Left ventricle myocardium inferior (tissue), 1 donor: ENCODE measurements at regions not wholly inside any gene's neighbourhood (a gene's known extent, or its start where the extent isn't known, plus 50 kb on each side); places are given as distances from the start of the nearest gene placed in this dataset.

Experiments
- DNase-seq: peaks from one replicate; pipeline ENCODE4 v3.0.0-alpha.2; 2020
- H3K27ac ChIP-seq: fragments of 200-600 bp; replicated peaks from 2 replicates; pipeline ENCODE4 v1.8.0; 2021
- H3K27me3 ChIP-seq: fragments of 200-600 bp; 2 replicates; pipeline ENCODE4 v1.8.0; 2021; ENCODE audit warnings: low read depth
- H3K36me3 ChIP-seq: fragments of 200-600 bp; 2 replicates; pipeline ENCODE4 v1.8.0; 2021
- H3K4me1 ChIP-seq: fragments of 200-600 bp; 2 replicates; pipeline ENCODE4 v1.8.0; 2021
- H3K4me3 ChIP-seq: fragments of 200-600 bp; 2 replicates; pipeline ENCODE4 v1.8.0; 2021; ENCODE audit warnings: mild to moderate bottlenecking, moderate library complexity
- H3K9me3 ChIP-seq: fragments of 200-600 bp; replicated peaks from 2 replicates; pipeline ENCODE4 v1.8.0; 2021
- CTCF ChIP-seq: fragments of 200-600 bp; IDR thresholded peaks from 2 replicates; pipeline ENCODE4 v1.8.0; 2021; ENCODE audit warnings: antibody characterized with exemption, mild to moderate bottlenecking, borderline replicate concordance
- intact Hi-C: fragments of 100-400 bp; cut with micrococcal nuclease; formaldehyde crosslinking; loops from one replicate; pipeline ENCODE4 v1.11.0; 2022
- donor health status: DM: no; HTN: yes; CAD: no; lungs with severe emphysema.

- no peaks in the 10 kb centered on the region for H3K36me3 ChIP-seq
- H3K4me1 ChIP-seq = no peaks in the 10 kb centered on the region
- no peak for DNase-seq
- no peak for TF ChIP-seq CTCF
- intact Hi-C loops = no loop called here
- H3K4me3 ChIP-seq = no peak overlapping the region
- no peaks in the 10 kb centered on the region for H3K27me3 ChIP-seq
- no peak overlapping the region for H3K27ac ChIP-seq
- H3K9me3 ChIP-seq = no peaks in the 10 kb centered on the region
Measured at GRCh38 chr6:122297010-122297409, 102.4 kb upstream of the HSF2 start.

- Histone ChIP-seq H3K27me3 (no peaks in the 10 kb centered on the region), H3K36me3 (no peaks in the 10 kb centered on the region), H3K9me3 (peaks cover 10% of the 10 kb centered on the region), H3K27ac (no peak overlapping the region), H3K4me3 (no peak overlapping the region), H3K4me1 (no peaks in the 10 kb centered on the region)
- DNase-seq = no peak
- TF ChIP-seq CTCF = no peak
- intact Hi-C loops = no loop called here
Measured at GRCh38 chr6:122302067-122302466, 97.4 kb upstream of the HSF2 start.

- no peak for DNase-seq
- Histone ChIP-seq H3K9me3 (peaks cover 23% of the 10 kb centered on the region), H3K4me1 (no peaks in the 10 kb centered on the region), H3K27me3 (no peaks in the 10 kb centered on the region), H3K4me3 (no peak overlapping the region), H3K36me3 (no peaks in the 10 kb centered on the region), H3K27ac (no peak overlapping the region)
- no peak for TF ChIP-seq CTCF
- intact Hi-C loops = no loop called here
Measured at GRCh38 chr6:122307577-122307976, 91.9 kb upstream of the HSF2 start.

- H3K27me3 ChIP-seq = no peaks in the 10 kb centered on the region
- no peak overlapping the region for H3K27ac ChIP-seq
- no peak for TF ChIP-seq CTCF
- intact Hi-C loops = no loop called here
- DNase-seq = no peak
- no peak overlapping the region for H3K4me3 ChIP-seq
- no peaks in the 10 kb centered on the region for H3K4me1 ChIP-seq
- H3K9me3 ChIP-seq = peaks cover 23% of the 10 kb centered on the region
- H3K36me3 ChIP-seq = no peaks in the 10 kb centered on the region
Measured at GRCh38 chr6:122308074-122308473, 91.4 kb upstream of the HSF2 start.

GRCh38 chr6:122315842-122316241, 83.6 kb upstream of the HSF2 start:
- Histone ChIP-seq H3K27ac (no peak overlapping the region), H3K27me3 (no peaks in the 10 kb centered on the region), H3K4me3 (no peak overlapping the region), H3K36me3 (no peaks in the 10 kb centered on the region), H3K9me3 (peaks cover 21% of the 10 kb centered on the region), H3K4me1 (no peaks in the 10 kb centered on the region)
- no peak for DNase-seq
- intact Hi-C loops = no loop called here
- TF ChIP-seq CTCF = no peak

GRCh38 chr6:122322824-122323223, 76.6 kb upstream of the HSF2 start:
- Histone ChIP-seq H3K4me3 (peak overlapping the region; percentile 50), H3K36me3 (no peaks in the 10 kb centered on the region), H3K27ac (peak overlapping the region; percentile 24), H3K9me3 (peaks cover 3% of the 10 kb centered on the region), H3K27me3 (no peaks in the 10 kb centered on the region), H3K4me1 (no peaks in the 10 kb centered on the region)
- intact Hi-C loops = no loop called here
- no peak for TF ChIP-seq CTCF
- no peak for DNase-seq
